Hindlimb muscle (tissue), 1 donor: ENCODE measurements at regions not wholly inside any gene's neighbourhood (a gene's known extent, or its start where the extent isn't known, plus 50 kb on each side); places are given as distances from the start of the nearest gene placed in this dataset.

Source experiments
- DNase-seq: peaks from one replicate; pipeline ENCODE4 v3.0.0-alpha.2; 2013

- no peak for DNase-seq
Observed at GRCh38 chr3:135310317-135310716, 515.3 kb downstream of the EPHB1 start.

- DNase-seq: no peak
Observed at GRCh38 chr3:135311699-135312098, 516.6 kb downstream of the EPHB1 start.

DNA sequence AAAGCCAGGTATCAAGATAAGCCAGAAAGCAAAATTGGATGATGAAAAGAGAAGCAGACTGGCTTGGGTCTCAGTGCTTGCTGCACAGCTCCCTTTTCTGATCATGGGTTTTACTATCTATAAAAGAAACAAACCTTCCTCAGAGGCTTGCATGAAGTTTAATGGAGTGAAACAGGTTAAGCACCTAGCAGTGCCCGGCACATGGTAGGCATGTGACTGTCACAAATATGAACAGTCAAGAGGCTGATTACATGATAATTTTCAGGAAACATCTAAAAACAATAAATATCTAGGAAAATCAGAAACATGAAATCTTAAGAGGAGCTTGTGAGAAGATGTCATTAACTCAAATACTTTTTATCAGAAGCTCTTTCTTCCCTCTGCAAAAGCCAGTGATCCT, 519.2 kb downstream of the EPHB1 start:
- no peak for DNase-seq

DNA sequence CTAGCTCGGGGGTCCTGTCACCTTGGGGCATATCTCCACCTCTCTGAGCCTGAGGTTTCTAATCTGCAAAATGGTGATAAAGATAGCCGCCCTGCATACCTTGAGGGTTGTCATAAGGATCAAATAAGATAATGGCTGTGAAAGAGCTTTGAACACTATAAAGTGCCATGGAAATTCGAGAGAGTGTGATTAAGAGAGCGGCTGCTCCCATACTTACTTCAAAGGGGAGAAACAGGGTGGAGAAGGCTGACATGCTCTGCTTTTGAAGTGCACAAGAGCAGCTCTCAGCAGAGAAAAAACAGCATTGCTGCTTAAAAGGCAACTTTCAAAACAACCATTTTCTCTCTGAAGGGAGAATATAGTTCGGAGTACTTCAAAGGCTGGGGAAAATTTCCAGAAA, 529.2 kb downstream of the EPHB1 start:
- DNase-seq: no peak

DNA sequence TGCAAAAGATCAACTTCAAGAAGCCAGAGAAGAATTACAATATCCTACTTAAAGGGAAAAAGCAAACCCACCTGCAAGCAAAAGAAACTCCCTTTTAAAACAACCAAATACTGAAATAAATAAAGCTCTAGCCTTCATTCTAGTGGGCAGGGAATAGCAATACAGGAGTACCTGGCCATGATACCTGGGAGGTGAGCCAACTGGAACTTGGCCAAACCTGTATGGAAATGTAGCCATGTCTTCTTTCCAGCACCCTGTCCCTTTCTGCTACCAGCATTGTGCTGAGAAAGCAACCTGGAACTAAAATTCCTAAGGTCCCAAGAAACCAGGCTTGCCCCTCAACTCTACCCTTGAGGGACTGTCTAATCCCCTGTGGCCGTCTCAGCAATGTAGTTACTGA, 530.0 kb downstream of the EPHB1 start:
- DNase-seq: no peak

GRCh38 chr3:135325726-135326235, 530.7 kb downstream of the EPHB1 start:
- no peak for DNase-seq

GRCh38 chr3:135326851-135327250, 531.8 kb downstream of the EPHB1 start:
- DNase-seq: no peak

GRCh38 chr3:135328036-135328435, 533.0 kb downstream of the EPHB1 start:
- no peak for DNase-seq

GRCh38 chr3:135329479-135329878, 534.4 kb downstream of the EPHB1 start:
- DNase-seq: no peak

DNA sequence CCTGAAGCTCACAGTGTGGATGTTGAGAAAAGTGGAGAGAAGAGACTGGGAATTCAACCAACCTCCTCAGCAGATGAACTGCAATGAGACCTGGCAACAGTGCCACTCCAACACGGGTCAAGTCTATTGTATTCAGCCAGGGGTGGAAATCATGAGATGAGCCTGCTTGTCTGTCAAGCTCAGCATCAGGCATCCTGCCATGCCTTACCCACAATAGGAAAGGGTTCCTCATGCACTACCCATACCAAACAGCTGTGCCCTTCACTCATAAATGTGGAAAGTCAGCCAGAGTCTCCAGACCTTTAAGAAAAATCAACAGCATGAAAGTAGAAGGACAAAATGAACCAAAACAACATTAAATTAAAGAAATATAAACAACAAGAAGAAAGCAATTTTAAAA, 542.1 kb downstream of the EPHB1 start:
- DNase-seq: peak; percentile 8

DNA sequence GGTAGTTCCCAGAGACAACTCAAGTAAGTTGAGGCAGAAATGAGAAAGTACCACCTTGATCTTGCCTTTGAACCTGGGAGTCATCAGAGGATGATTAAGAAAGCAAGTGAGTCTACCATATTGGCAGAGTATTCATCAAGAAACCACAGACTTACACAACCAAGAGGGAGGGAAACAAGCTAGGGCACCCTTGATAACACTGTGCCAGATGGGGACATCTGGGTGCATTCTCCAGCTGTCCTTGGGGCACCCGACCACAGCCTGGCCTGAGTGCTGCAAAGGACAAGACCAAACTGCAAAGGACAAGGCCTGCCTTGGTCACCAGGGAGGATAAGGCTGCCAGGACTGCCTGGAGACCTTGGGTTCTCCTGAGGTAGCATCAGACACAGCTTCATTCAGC, 553.6 kb downstream of the EPHB1 start:
- no peak for DNase-seq

- DNase-seq: no peak
Observed at GRCh38 chr3:135349254-135349948, 554.3 kb downstream of the EPHB1 start.

DNA sequence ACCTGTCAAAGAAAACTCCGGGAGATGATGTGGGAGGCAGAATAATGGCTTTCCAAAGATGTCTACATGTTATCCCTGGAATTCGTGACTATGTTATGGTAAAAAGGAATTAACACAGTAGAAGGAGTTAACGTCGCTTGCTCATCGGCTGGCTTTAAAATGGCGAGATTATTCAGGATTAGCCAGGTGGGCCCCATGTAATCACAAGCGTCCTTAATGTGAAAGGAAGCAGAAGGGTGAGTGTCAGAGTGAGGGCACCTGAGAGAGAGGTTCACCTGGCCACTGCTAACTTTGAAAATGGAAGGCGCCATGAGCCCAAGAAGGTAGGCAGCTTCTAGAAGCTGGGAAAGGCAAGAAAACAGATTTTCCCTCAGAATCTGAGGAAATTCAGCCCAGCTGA, 557.2 kb downstream of the EPHB1 start:
- DNase-seq: no peak

DNA sequence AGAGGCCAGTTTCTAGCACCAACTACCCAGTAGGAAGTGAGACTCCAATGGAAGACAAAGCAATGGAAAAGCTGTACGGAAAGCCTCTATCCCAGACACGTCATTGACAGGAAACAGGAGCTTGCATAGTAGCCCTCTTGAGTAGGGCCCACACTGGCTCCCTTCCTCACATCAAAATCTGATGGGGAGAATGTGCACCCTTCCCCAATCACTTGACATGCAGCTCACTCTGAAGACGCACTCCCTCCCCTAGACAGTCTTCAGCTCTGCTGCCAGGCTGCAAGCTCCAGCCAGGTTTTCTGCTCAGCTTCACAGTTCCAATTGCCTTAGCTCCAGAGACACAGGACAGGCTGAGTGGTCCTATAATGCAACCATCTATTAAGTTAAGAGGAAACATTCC, 567.8 kb downstream of the EPHB1 start:
- no peak for DNase-seq

GRCh38 chr3:135364676-135365075, 569.6 kb downstream of the EPHB1 start:
- DNase-seq: no peak

DNA sequence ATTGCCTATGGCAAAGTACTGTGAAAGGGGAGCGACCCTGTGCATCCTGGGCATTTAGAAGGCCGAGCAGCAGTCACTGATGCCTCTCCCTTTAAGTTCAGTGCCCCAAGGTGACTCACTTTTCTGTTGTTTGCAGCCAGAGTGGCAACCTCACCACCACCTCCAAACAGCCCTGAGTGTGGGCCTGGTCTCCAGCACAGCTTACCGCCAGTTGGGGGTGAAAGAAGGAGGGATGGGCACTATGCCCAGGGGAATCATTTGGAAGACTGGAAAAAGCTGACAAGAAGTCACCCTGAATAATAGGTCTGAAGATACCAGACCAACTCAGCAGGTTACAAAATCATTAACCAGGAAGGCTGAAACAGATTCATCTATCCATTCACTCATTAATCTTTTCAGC, 571.8 kb downstream of the EPHB1 start:
- no peak for DNase-seq

- no peak for DNase-seq
Observed at GRCh38 chr3:135368316-135368715, 573.3 kb downstream of the EPHB1 start.

DNA sequence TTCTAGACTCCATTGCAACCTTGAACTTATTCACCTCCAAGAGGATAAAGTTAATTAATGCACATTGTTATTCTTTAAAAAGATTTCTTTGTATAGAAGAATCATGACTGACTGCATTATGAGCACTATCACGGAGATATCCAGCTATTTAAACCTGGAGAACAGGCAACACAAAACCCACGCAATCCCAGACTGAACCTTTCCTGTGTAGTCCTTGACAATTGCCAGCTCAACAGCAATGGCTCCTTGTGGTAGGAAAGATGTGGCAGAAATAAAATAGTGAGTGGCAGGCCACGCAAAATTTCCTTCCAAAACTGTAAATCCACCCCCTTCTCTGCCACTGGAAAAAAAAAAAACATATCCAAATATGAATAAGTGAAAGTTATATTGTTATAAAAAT, 573.7 kb downstream of the EPHB1 start:
- DNase-seq: no peak

GRCh38 chr3:135374571-135374970, 579.5 kb downstream of the EPHB1 start:
- no peak for DNase-seq

GRCh38 chr3:135382188-135382587, 583.3 kb upstream of the PPP2R3A start:
- no peak for DNase-seq

- no peak for DNase-seq
Observed at GRCh38 chr3:135382621-135383020, 582.9 kb upstream of the PPP2R3A start.

DNA sequence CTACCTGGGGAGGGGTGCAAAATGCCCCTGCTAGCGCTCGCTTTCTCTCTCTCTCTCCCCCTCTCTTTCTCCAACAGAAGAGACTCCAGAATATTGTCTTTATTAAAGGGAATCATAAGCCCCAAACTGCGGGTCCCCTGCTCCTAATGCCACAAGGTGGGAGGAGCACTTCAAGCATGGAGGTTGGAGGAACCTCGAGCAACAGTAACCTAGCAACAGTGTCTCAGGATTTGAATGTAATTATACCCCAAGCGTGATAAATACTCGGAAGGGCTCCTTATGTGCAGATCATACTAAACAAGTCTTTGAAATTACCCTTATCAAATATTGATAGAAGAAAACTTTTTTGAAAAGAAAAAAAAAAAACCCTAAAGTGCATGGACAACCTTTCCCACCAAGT, 582.2 kb upstream of the PPP2R3A start:
- DNase-seq: no peak

DNA sequence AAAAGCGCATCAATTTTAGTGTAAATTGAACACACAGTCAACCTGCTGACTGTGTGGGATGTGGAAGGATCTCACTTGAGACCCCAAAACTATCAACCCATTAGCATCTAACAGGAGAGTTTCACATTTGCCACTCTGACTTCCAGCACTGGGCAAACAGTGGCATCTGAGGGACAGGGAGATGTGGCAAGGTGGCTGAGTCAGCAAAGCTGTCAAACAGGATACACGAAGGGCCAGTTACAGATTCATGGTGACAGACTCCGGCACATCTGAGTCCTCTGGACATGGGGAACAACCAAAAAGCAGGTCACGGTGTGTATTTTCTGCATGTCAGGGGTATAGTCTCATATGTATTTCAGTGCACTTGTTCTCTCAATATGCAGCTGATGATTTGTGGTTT, 573.4 kb upstream of the PPP2R3A start:
- no peak for DNase-seq

GRCh38 chr3:135393159-135393558, 572.4 kb upstream of the PPP2R3A start:
- no peak for DNase-seq

- no peak for DNase-seq
Observed at GRCh38 chr3:135393898-135394525, 571.5 kb upstream of the PPP2R3A start.
